Gastroesophageal sphincter (tissue), 4 donors: ENCODE measurements at regions not wholly inside any gene's neighbourhood (a gene's known extent, or its start where the extent isn't known, plus 50 kb on each side); places are given as distances from the start of the nearest gene placed in this dataset.

Experiments used
- ATAC-seq: fragments of 150-250 bp; one replicate; pipeline ENCODE4 v1.9.1; 2016; ENCODE audit warnings: mild to moderate bottlenecking, moderate library complexity
- H3K27ac ChIP-seq, 4 donors: fragments of 200-600 bp; sonication (generic) in 3 of 4; 1 replicate in 3 of 4; 2 replicates in 1 of 4; pipeline ENCODE4 v1.5.1; 2016 to 2019
- H3K27me3 ChIP-seq: fragments of 200-600 bp; sonication (generic); one replicate; pipeline ENCODE4 v1.5.1; 2019
- H3K36me3 ChIP-seq, 2 donors: fragments of 200-600 bp; sonication (generic); one replicate each; pipeline ENCODE4 v1.5.1; 2019; ENCODE audit warnings: control low read depth in 1 of 2
- H3K4me1 ChIP-seq, 3 donors: fragments of 200-600 bp; sonication (generic); 1 replicate in 2 of 3; 2 replicates in 1 of 3; pipeline ENCODE4 v1.5.1; 2016 to 2019; ENCODE audit warnings: control low read depth in 2 of 3
- H3K4me3 ChIP-seq, 2 donors: fragments of 200-600 bp; sonication (generic); one replicate each; pipeline ENCODE4 v1.5.1; 2019; ENCODE audit warnings: mild to moderate bottlenecking in 1 of 2, moderate library complexity in 1 of 2
- H3K9me3 ChIP-seq, 3 donors: fragments of 200-600 bp; sonication (generic); one replicate each; pipeline ENCODE4 v1.5.1; 2017 to 2019; ENCODE audit warnings: control low read depth in 2 of 3
- EP300 ChIP-seq: sonication (generic); formaldehyde crosslinking; IDR thresholded peaks from one replicate; pipeline ENCODE4 v1.6.1; 2017; ENCODE audit warnings: antibody characterized with exemption, mild to moderate bottlenecking
- POLR2A ChIP-seq, 2 donors: fragments of 450-650 bp; IDR thresholded peaks; one replicate each; pipeline ENCODE4 v1.6.1; 2017; ENCODE audit warnings: antibody characterized with exemption in 2 of 2, mild to moderate bottlenecking in 2 of 2, moderate library complexity in 1 of 2
- POLR2AphosphoS5 ChIP-seq: sonication (generic); formaldehyde crosslinking; IDR thresholded peaks from one replicate; pipeline ENCODE4 v1.6.1; 2017; ENCODE audit warnings: antibody characterized with exemption
- WGBS, 2 donors: methylation state at CpG; one replicate each; pipeline ENCODE4 v1.1.5; 2018; ENCODE audit warnings: low coverage in 1 of 2; 5-methylcytosine and 5-hydroxymethylcytosine counted together
- TF ChIP-seq, protein P1 (sequence below), 4 experiments: fragments of 200-600 bp in 2 of 4; fragments of 450-650 bp in 2 of 4; sonication (generic) in 1 of 4; IDR thresholded peaks; one replicate each; pipeline ENCODE4 v1.5.1; 2017 to 2019; ENCODE audit warnings: antibody characterized with exemption in 4 of 4, mild to moderate bottlenecking in 2 of 4, moderate library complexity in 2 of 4

DNA sequence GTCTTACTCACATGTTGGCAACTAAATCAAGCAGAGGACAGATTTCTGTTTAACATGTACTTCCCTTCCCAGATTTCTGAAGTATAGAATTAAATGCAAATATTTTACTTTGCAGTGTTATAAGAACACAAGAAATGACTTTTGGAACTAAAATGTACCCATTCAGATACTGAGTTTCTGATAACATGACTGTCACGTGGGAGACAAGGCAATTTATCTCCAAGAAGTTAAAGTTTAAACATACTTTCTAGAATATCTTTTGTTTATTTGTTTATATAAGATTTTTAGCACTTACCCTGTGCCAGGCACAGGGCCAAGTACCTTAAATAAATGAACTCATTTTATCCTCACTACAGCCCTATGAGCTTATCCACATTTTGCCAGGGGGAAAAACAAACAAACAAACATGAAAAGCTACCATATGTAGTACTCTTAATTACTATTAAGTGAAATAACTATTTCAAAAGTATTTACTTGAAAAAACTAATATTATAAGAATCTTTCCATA is 807.1 kb upstream of the KCND2 start:
- WGBS, 2 donors, result 0 to 7% methylated on average over 1 of the region's 1 CpG
- H3K9me3 ChIP-seq, result no peaks in the 10 kb centered on the region
- no peaks in the 10 kb centered on the region for H3K4me1 ChIP-seq
- ATAC-seq, result no peak
- H3K4me3 ChIP-seq, result no peak overlapping the region
- no peaks in the 10 kb centered on the region for H3K36me3 ChIP-seq
- TF ChIP-seq, protein P1, sequence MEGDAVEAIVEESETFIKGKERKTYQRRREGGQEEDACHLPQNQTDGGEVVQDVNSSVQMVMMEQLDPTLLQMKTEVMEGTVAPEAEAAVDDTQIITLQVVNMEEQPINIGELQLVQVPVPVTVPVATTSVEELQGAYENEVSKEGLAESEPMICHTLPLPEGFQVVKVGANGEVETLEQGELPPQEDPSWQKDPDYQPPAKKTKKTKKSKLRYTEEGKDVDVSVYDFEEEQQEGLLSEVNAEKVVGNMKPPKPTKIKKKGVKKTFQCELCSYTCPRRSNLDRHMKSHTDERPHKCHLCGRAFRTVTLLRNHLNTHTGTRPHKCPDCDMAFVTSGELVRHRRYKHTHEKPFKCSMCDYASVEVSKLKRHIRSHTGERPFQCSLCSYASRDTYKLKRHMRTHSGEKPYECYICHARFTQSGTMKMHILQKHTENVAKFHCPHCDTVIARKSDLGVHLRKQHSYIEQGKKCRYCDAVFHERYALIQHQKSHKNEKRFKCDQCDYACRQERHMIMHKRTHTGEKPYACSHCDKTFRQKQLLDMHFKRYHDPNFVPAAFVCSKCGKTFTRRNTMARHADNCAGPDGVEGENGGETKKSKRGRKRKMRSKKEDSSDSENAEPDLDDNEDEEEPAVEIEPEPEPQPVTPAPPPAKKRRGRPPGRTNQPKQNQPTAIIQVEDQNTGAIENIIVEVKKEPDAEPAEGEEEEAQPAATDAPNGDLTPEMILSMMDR (IDR thresholded peaks at IDR 0.05), result no peak
- TF ChIP-seq POLR2AphosphoS5 (no peak), POLR2A (IDR thresholded peaks at IDR 0.05) (no peak), EP300 (no peak)
- no peak overlapping the region for H3K27ac ChIP-seq
- no peaks in the 10 kb centered on the region for H3K27me3 ChIP-seq

DNA sequence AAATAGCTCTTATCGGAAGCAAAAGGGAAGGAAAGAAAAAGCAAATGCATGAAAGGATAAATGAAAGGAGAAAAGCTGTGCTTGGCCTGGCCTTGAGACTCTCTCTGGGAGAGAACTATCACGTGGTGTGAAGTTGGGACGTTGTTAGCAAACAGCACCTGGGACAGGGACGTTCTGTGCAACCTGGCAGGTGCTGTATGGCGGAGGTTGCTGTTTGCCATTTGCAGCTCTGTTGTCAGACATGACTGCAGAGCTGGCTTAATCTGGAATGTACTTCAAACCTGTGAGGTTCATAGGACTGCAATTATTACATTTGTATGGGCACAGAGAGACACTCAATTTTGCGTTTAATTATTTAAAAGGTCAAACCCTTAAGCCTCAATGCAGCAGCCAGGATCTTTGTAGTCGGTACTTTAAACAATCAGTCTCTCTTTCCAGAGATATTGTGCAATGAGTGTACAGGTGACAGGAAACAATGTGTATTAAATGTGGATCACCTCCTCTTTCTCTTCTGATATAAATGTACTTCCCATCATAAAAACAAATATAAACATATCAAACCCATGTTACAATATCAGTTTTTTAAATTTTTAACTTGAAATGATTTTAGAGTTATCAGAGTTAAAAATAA is 800.5 kb upstream of the KCND2 start:
- Histone ChIP-seq H3K4me1 (no peaks in the 10 kb centered on the region), H3K36me3 (no peaks in the 10 kb centered on the region), H3K27me3 (no peaks in the 10 kb centered on the region), H3K4me3 (no peak overlapping the region), H3K9me3 (no peaks in the 10 kb centered on the region), H3K27ac (no peak overlapping the region)
- ATAC-seq, result no peak
- TF ChIP-seq, protein P1 (IDR thresholded peaks at IDR 0.05), result no peak
- TF ChIP-seq POLR2A (IDR thresholded peaks at IDR 0.05) (no peak), POLR2AphosphoS5 (no peak), EP300 (no peak)
- 22 to 33% methylated on average over 6 to 7 of the region's 7 CpGs for WGBS, 2 donors

DNA sequence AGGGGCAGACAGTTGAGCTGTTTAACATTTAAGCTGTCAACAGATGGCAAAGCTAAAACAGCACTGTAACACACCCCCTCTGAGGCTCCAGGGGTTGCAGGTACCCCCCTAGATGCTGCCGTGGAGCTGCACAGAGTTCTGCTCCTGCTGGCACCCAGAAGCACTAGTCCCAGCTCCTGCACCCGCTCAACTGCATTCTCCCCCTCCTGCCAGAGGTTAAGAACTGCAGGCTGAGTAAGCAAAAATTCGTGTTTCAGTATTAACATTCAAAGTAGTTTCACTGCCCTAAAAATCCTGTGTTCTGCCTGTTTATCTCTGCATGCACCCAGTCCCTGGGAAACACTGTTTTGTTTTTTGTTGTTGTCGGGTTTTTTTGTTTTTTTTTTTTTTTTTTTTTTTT is 790.8 kb upstream of the KCND2 start:
- 25 to 36% methylated on average over 3 of the region's 4 CpGs for WGBS, 2 donors
- ATAC-seq, result no peak

GRCh38 chr7:119482671-119483070 is 790.3 kb upstream of the KCND2 start:
- no peak for ATAC-seq
- Histone ChIP-seq H3K36me3 (no peaks in the 10 kb centered on the region), H3K27me3 (no peaks in the 10 kb centered on the region), H3K9me3 (no peaks in the 10 kb centered on the region), H3K27ac (no peak overlapping the region), H3K4me3 (no peak overlapping the region), H3K4me1 (no peaks in the 10 kb centered on the region)
- whole genome bisulfite sequencing, 2 donors, result 44 to 55% methylated on average over 2 of the region's 2 CpGs
- TF ChIP-seq, protein P1 (IDR thresholded peaks at IDR 0.05), result no peak
- TF ChIP-seq EP300 (no peak), POLR2A (IDR thresholded peaks at IDR 0.05) (no peak), POLR2AphosphoS5 (no peak)

More for the DNA sequence above, 790.8 kb upstream of the KCND2 start:
- Histone ChIP-seq H3K27me3 (no peaks in the 10 kb centered on the region), H3K4me3 (no peak overlapping the region), H3K27ac (no peak overlapping the region), H3K4me1 (no peaks in the 10 kb centered on the region), H3K9me3 (no peaks in the 10 kb centered on the region), H3K36me3 (no peaks in the 10 kb centered on the region)
- TF ChIP-seq EP300 (no peak), POLR2AphosphoS5 (no peak)
- TF ChIP-seq, protein P1 (IDR thresholded peaks at IDR 0.05), result no peak

DNA sequence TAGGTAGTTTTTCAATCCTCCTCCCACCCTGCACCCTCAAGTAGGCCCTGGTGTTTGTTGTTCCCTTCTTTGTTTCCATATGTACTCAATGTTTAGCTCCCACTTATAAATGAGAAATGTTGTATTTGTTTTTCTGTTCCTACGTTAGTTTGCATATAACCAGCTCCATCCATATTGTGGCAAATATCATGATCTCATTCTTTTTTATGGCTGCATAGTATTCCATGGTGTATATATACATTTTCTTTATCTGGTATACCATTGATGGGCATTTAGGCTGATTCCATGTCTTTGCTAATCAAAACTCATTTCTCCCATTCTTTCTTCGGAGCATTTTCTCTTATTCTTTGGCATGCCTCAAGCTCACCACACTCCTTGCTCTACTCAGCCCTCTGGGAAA is 789.6 kb upstream of the KCND2 start:
- Histone ChIP-seq H3K4me1 (no peaks in the 10 kb centered on the region), H3K9me3 (no peaks in the 10 kb centered on the region), H3K36me3 (no peaks in the 10 kb centered on the region), H3K4me3 (no peak overlapping the region), H3K27me3 (no peaks in the 10 kb centered on the region), H3K27ac (no peak overlapping the region)
- ATAC-seq, result no peak
- TF ChIP-seq POLR2A (IDR thresholded peaks at IDR 0.05) (no peak), EP300 (no peak), POLR2AphosphoS5 (no peak)
- TF ChIP-seq, protein P1 (IDR thresholded peaks at IDR 0.05), result no peak
- 97% methylated on average over 2 of the region's 2 CpGs; no CpG with 5 or more reads in 1 of the 2 donors for WGBS, 2 donors
